Liver (tissue), 8 donors: ENCODE measurements at regions not wholly inside any gene's neighbourhood (a gene's known extent, or its start where the extent isn't known, plus 50 kb on each side); places are given as distances from the start of the nearest gene placed in this dataset.

Experiments
- DNase-seq: peaks from one replicate; pipeline ENCODE4 v3.0.0-alpha.2; 2017; ENCODE audit warnings: low spot score
- H3K27ac ChIP-seq, 2 donors: one replicate each; pipeline ENCODE4 v1.7.0; 2013; ENCODE audit warnings: inconsistent platforms in 2 of 2, low read length in 2 of 2, control low read depth in 1 of 2, low read depth in 1 of 2, mild to moderate bottlenecking in 1 of 2
- H3K27me3 ChIP-seq, 4 donors: one replicate each; pipeline versions ENCODE4 v1.6.1 to v1.7.0; 2013; ENCODE audit warnings: low read length in 3 of 4, inconsistent platforms in 1 of 4, mild to moderate bottlenecking in 1 of 4, moderate library complexity in 1 of 4; ENCODE audit not compliant: control insufficient read depth in 4 of 4, insufficient read depth in 4 of 4
- H3K36me3 ChIP-seq, 4 donors: one replicate each; pipeline versions ENCODE4 v1.6.1 to v1.7.0; 2013; ENCODE audit warnings: low read length in 3 of 4, mild to moderate bottlenecking in 3 of 4, low read depth in 1 of 4, moderate library complexity in 1 of 4; ENCODE audit not compliant: control insufficient read depth in 4 of 4, insufficient read depth in 3 of 4
- H3K4me1 ChIP-seq, 4 donors: one replicate each; pipeline versions ENCODE4 v1.6.1 to v1.7.0; 2013; ENCODE audit warnings: low read length in 3 of 4, mild to moderate bottlenecking in 3 of 4, moderate library complexity in 1 of 4; ENCODE audit not compliant: control insufficient read depth in 4 of 4, insufficient read depth in 4 of 4
- H3K4me3 ChIP-seq, 3 donors: one replicate each; pipeline versions ENCODE4 v1.6.1 to v1.7.0; 2013; ENCODE audit warnings: low read length in 3 of 3, control low read depth in 1 of 3, low read depth in 1 of 3, mild to moderate bottlenecking in 1 of 3
- H3K9ac ChIP-seq, 2 donors: one replicate each; pipeline ENCODE4 v1.7.0; 2013; ENCODE audit warnings: low read length in 2 of 2, mild to moderate bottlenecking in 2 of 2, moderate library complexity in 2 of 2, control low read depth in 1 of 2, low read depth in 1 of 2
- H3K9me3 ChIP-seq, 4 donors: one replicate each; pipeline versions ENCODE4 v1.6.1 to v1.7.0; 2013; ENCODE audit warnings: low read length in 3 of 4; ENCODE audit not compliant: control insufficient read depth in 4 of 4
- ATF3 ChIP-seq: IDR thresholded peaks from 2 replicates; pipeline ENCODE4 v1.6.1; 2016; ENCODE audit warnings: antibody characterized with exemption
- CTCF ChIP-seq: fragments of 150-350 bp; IDR thresholded peaks from 2 replicates; pipeline ENCODE4 v1.5.1; 2017; ENCODE audit warnings: improper control_type of control experiment, low read depth, low read length; ENCODE audit not compliant: missing input control
- EGR1 ChIP-seq, 2 donors: IDR thresholded peaks; 2 replicates each; pipeline ENCODE4 v1.6.1; 2016 to 2018; ENCODE audit warnings: antibody characterized with exemption in 2 of 2, low read depth in 2 of 2
- FOXA1 ChIP-seq: IDR thresholded peaks from 2 replicates; pipeline ENCODE4 v1.6.1; 2016; ENCODE audit warnings: antibody characterized with exemption
- FOXA2 ChIP-seq: IDR thresholded peaks from 2 replicates; pipeline ENCODE4 v1.6.1; 2016; ENCODE audit warnings: antibody characterized with exemption
- GABPA ChIP-seq, 2 donors: IDR thresholded peaks in 1 of 2; conservative IDR thresholded peaks in 1 of 2; 2 replicates each; pipeline ENCODE4 v1.6.1; 2016; ENCODE audit warnings: antibody characterized with exemption in 2 of 2, mild to moderate bottlenecking in 1 of 2, moderate library complexity in 1 of 2
- HNF4A ChIP-seq, 2 donors: conservative IDR thresholded peaks; 2 replicates each; pipeline ENCODE4 v1.6.1; 2016; ENCODE audit warnings: antibody characterized with exemption in 2 of 2, mild to moderate bottlenecking in 2 of 2
- HNF4G ChIP-seq: IDR thresholded peaks from 2 replicates; pipeline ENCODE4 v1.6.1; 2016; ENCODE audit warnings: antibody characterized with exemption
- JUND ChIP-seq, 2 donors: IDR thresholded peaks; 2 replicates each; pipeline ENCODE4 v1.6.1; 2016; ENCODE audit warnings: antibody characterized with exemption in 2 of 2
- MAX ChIP-seq: IDR thresholded peaks from 2 replicates; pipeline ENCODE4 v1.6.1; 2016; ENCODE audit warnings: antibody characterized with exemption
- NR2F2 ChIP-seq: IDR thresholded peaks from 2 replicates; pipeline ENCODE4 v1.6.1; 2016; ENCODE audit warnings: antibody characterized with exemption
- RAD21 ChIP-seq, 2 donors: IDR thresholded peaks; 2 replicates each; pipeline ENCODE4 v1.6.1; 2016; ENCODE audit warnings: antibody characterized with exemption in 2 of 2, mild to moderate bottlenecking in 2 of 2
- REST ChIP-seq: IDR thresholded peaks from 2 replicates; pipeline ENCODE4 v1.6.1; 2016; ENCODE audit warnings: antibody characterized with exemption, mild to moderate bottlenecking
- RXRA ChIP-seq, 2 donors: IDR thresholded peaks; 2 replicates each; pipeline ENCODE4 v1.6.1; 2017 to 2018; ENCODE audit warnings: antibody characterized with exemption in 2 of 2, mild to moderate bottlenecking in 1 of 2
- SP1 ChIP-seq: IDR thresholded peaks from 2 replicates; pipeline ENCODE4 v1.6.1; 2018; ENCODE audit warnings: antibody characterized with exemption, mild to moderate bottlenecking
- TAF1 ChIP-seq: conservative IDR thresholded peaks from 2 replicates; pipeline ENCODE4 v1.6.1; 2016; ENCODE audit warnings: antibody characterized with exemption, mild to moderate bottlenecking
- YY1 ChIP-seq: IDR thresholded peaks from 2 replicates; pipeline ENCODE4 v1.6.1; 2016; ENCODE audit warnings: antibody characterized with exemption, mild to moderate bottlenecking
- ZBTB33 ChIP-seq: IDR thresholded peaks from 2 replicates; pipeline ENCODE4 v1.6.1; 2016; ENCODE audit warnings: antibody characterized with exemption
- WGBS: extraction: QIAGEN DNeasy Blood & Tissue Kit; methylation state at CpG from one replicate; pipeline ENCODE4 v1.1.7; 2013; 5-methylcytosine and 5-hydroxymethylcytosine counted together
- donor health status: healthy.
- donor health status: healthy.
- donor health status: healthy.
- donor health status: healthy.
- donor health status: healthy.

- Histone ChIP-seq H3K4me1 (no peaks in the 10 kb centered on the region), H3K27ac (no peak overlapping the region), H3K9me3 (no peaks in the 10 kb centered on the region), H3K9ac (no peak overlapping the region), H3K4me3 (no peak overlapping the region), H3K27me3 (no peaks in the 10 kb centered on the region), H3K36me3 (no peaks in the 10 kb centered on the region)
- WGBS, result 82% methylated on average over 4 of the region's 4 CpGs
- TF ChIP-seq HNF4A (conservative IDR thresholded peaks at IDR 0.05) (no peak), YY1 (no peak), MAX (no peak), FOXA2 (no peak), FOXA1 (no peak), TAF1 (no peak), RXRA (IDR thresholded peaks at IDR 0.05) (no peak), EGR1 (IDR thresholded peaks at IDR 0.05; ENCODE audit: low read depth in 2 of 2) (no peak), ZBTB33 (no peak), REST (no peak), GABPA (IDR thresholded peaks at IDR 0.05 in 1 of 2, conservative IDR thresholded peaks at IDR 0.05 in 1 of 2) (no peak), CTCF (no peak), RAD21 (IDR thresholded peaks at IDR 0.05) (no peak), SP1 (no peak), ATF3 (no peak), NR2F2 (no peak), JUND (IDR thresholded peaks at IDR 0.05) (no peak), HNF4G (no peak)
- DNase-seq, result no peak
Observed at GRCh38 chr13:22402682-22403081, 731.8 kb downstream of the FGF9 start.

- Histone ChIP-seq H3K4me3 (no peak overlapping the region), H3K9me3 (no peaks in the 10 kb centered on the region), H3K36me3 (no peaks in the 10 kb centered on the region), H3K27ac (no peak overlapping the region), H3K9ac (no peak overlapping the region), H3K4me1 (no peaks in the 10 kb centered on the region), H3K27me3 (no peaks in the 10 kb centered on the region)
- no peak for DNase-seq
- 77% methylated on average over 6 of the region's 6 CpGs for WGBS
- TF ChIP-seq ZBTB33 (no peak), YY1 (no peak), FOXA2 (no peak), SP1 (no peak), GABPA (IDR thresholded peaks at IDR 0.05 in 1 of 2, conservative IDR thresholded peaks at IDR 0.05 in 1 of 2) (no peak), HNF4G (no peak), NR2F2 (no peak), FOXA1 (no peak), EGR1 (IDR thresholded peaks at IDR 0.05; ENCODE audit: low read depth in 2 of 2) (no peak), MAX (no peak), REST (no peak), HNF4A (conservative IDR thresholded peaks at IDR 0.05) (no peak), RAD21 (IDR thresholded peaks at IDR 0.05) (no peak), JUND (IDR thresholded peaks at IDR 0.05) (no peak)
Observed at GRCh38 chr13:22403144-22403543, 732.3 kb downstream of the FGF9 start.
